Effector CD4-positive, alpha-beta T cell (primary cell): ENCODE measurements at regions not wholly inside any gene's neighbourhood (a gene's known extent, or its start where the extent isn't known, plus 50 kb on each side); places are given as distances from the start of the nearest gene placed in this dataset.
"Not testable (repeated sequence)": the region's sequence is repeated elsewhere in the genome, so short reads cannot be mapped to it uniquely, and the experiment has no call there.

Experiments
- DNase-seq: peaks from one replicate; pipeline ENCODE4 v3.0.0-alpha.2; 2020

DNA sequence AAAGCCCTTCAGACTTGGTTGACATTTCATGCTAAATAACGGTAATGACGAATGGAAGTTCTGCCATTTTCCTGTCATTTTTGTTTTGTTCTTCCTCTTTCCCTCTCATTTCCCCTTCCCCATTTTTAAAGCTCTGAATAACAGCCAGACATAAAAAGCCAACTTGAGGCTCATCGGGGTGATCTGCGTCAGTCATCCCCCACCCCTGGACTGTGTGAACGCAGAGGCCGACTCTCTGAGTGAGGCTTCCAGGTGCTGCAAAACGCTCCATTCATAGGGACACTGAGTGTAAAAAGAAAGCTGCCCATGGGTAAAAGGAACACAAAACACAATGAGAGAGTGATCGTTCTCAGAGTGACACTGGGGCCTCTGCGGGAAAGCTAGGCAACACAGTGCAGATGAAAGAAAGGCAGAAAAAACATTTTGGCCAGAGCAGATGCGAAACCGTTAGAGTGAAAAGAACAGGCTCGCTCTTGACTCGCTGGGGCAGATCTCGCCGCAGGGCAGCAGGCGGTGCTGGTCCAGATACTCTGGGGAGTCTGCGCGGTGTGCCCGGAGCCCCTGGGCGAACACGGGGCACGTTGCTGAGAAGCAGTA, 684.8 kb downstream of the QKI start:
- no peak for DNase-seq

- no peak for DNase-seq
These were observed 684.3 kb downstream of the QKI start for GRCh38 chr6:164098857-164099267.

- no peak for DNase-seq
These were observed 683.3 kb downstream of the QKI start for GRCh38 chr6:164097551-164098398.

GRCh38 chr6:164097056-164097455, 682.5 kb downstream of the QKI start:
- DNase-seq: no peak

GRCh38 chr6:164095056-164095455, 680.5 kb downstream of the QKI start:
- no peak for DNase-seq

- DNase-seq: no peak
These were observed 673.4 kb downstream of the QKI start for GRCh38 chr6:164087870-164088269.

GRCh38 chr6:164087211-164087610, 672.7 kb downstream of the QKI start:
- DNase-seq: no peak

DNA sequence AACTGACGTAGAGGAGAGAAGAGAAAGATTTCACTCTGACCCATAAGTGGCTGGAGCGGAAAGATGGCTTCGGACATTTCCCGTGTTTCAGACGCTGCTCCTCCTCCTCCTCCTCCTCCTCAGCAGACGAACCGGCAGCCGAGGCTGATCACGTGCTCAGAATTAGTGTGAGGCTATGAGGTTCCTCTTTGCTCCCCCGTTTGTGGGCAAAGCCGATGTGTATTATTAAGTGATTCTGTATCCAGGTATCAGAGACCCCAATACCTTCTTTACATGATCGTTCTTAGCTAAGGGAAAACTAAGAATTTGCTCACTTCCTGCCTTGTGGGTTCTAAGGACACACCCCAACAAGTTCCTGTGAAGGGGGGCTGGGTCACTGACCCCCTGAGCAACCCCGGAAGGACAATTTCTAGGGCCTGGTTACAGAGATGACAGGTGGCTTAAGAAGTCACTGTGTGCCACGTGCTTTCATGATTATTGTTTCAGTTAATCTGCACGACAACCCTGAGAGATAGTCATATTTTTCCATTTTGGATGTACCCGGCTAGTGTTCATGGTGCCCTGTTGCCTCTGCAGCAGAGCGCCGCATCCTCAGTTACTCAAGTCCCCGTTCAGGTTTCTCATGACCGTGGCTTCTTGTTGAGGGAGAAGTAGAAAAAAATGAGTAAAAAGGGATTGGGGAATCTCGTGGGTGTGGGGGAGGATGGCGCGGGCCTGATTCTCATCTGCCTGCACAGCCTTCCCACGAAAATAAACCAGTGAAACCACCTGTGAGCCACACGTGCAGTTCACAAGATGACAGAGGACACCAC, 671.8 kb downstream of the QKI start:
- no peak for DNase-seq

DNA sequence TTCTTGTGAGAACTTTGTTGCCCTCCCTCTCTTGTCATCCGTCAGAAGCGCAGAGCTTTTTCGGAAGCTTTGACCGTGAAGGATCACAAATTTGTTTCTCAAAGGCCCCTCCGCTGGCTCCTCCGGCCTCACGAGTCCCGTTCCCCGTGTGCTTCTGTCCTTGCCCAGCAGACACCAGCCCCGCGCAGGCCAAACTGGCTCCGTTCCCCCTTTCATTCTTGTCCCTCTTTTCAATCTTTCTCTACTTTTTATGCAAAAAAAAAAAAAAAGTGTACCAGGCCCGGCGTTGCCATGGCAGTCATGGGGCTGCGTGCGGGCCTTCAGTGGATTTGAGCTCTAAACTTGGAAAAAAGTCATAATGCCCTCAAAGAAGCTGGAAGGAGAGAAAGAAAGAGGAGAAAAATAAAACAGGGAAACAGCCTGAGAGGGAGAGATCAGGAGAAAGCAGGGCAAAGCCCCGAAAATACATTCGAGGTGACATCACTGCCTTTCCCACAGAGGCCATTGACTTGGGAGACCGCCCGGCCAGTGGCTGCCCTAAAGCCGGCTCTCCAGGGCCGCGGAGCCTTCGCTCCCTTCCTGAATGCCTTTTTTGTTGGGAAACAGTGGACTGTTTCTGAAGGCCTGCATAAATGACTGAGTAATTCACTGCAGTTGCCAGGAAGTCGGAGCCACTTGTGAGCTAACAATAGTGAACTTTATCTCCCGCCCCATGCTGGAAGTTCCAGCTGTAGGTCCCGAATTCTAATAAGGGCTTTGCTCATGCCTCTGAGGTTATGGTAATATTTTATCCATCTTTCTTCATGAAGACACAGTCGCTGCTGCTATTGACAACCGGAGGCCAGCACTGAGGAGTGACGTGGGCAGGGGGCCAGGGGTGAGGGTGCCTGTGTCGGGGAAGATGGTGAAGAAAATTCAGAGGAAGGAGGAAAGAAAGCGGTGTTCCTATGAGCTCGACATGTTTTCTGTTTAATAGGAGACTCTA, 670.9 kb downstream of the QKI start:
- no peak for DNase-seq

- no peak for DNase-seq
These were observed 664.7 kb downstream of the QKI start for GRCh38 chr6:164079275-164079600.

- DNase-seq: no peak
These were observed 664.2 kb downstream of the QKI start for GRCh38 chr6:164078532-164079274.

DNA sequence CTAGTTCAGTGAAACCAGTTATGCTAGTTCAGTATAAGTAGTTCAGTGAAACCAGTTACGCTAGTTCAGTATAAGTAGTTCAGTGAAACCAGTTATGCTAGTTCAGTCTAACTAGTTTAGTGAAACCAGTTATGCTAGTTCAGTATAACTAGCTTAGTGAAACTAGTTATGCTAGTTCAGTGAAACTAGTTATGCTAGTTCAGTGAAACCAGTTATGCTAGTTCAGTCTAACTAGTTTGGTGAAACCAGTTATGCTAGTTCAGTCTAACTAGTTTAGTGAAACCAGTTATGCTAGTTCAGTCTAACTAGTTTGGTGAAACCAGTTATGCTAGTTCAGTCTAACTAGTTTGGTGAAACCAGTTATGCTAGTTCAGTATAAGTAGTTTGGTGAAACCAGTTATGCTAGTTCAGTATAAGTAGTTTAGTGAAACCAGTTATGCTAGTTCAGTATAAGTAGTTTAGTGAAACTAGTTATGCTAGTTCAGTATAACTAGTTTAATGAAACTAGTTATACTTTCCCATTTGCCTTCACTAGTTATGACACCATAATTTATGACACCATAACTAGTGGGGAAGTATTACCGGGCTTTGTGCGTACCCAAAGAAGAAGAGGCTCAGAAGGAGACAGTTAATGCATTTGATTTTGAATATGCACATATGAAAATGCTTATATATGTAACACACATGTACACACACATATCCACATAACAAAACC, 662.5 kb downstream of the QKI start:
- DNase-seq: not testable (repeated sequence)

DNA sequence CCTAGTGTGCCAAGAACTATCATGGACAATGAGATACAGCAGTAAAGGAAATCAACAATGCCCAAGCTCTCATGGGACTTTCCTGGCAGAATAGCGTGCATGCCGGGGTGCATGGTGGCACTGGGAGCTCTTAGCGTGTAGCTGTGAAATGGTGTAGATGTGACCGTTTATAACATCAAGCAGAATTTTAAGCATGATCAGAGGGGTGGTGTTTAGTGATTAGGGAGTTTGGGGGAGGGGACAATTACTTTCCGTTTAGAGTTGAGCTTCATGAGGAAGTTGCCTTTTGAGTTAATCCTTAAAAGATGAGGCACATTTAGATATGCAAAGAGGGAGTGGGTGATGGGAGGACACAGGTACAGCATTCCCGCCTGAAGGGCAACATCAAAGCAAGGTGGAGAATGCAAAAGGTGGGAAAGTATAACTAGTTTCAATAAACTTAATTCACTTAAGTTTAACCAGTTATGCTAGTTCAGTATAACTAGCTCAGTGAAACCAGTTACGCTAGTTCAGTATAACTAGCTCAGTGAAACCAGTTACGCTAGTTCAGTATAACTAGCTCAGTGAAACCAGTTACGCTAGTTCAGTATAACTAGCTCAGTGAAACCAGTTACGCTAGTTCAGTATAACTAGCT, 661.6 kb downstream of the QKI start:
- DNase-seq: no peak

GRCh38 chr6:164072240-164072666, 657.7 kb downstream of the QKI start:
- DNase-seq: no peak

DNA sequence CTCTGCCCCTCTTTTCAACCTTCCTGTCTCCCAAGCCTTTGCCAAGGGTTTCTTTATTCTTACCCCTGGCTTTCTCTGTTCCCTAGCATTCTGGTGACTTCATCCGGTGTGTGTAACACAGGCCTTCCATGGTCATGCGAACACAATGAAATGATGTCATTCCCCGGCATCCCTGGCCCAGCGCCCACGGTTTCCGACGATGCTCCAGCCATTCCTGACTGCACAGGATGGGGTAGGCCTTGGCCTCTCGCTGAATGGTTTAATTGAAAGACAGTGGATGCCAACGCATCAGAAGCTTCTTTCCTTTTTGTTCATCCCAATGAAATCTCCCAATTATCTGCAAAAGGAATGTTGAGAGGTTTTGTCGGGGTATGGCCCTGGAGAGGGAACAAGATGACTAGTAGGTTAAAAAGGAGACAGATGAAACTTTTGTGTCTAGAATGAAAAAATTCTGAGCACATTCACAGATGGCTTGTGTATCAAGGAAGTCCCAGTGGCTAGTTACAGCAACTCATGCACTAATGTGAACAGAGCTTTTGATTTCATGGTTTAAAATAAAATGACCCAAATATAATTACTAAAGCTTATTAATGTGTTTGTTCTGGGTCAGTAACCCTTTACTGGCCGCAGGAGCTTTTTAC, 655.0 kb downstream of the QKI start:
- no peak for DNase-seq

DNA sequence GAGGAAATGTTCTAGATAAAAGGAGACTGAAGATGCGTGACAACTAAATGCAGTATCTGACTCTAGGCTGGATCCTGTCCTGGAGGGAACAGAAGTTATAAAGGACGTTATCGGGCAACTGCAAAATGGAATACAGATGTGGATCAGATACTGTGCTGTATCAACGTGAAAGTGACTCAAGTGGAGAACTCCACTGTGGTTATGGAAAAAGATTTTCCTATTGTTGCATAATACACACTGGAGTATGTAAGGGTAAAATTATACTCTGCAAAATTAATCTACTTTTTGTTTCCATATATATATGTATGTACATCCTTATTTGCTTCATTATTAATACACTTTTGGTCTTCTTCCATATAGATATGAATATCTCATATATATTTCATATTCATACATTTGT, 654.0 kb downstream of the QKI start:
- DNase-seq: no peak

GRCh38 chr6:164066766-164067165, 652.2 kb downstream of the QKI start:
- DNase-seq: no peak

- DNase-seq: no peak
These were observed 651.8 kb downstream of the QKI start for GRCh38 chr6:164066335-164066734.

- DNase-seq: no peak
These were observed 648.8 kb downstream of the QKI start for GRCh38 chr6:164063346-164063745.

- DNase-seq: no peak
These were observed 648.4 kb downstream of the QKI start for GRCh38 chr6:164062872-164063271.
